Activated T-cell treated with anti-CD3 and anti-CD28 coated beads, Interleukin-2, amount 50 U/mL, for 24 hours (primary cell): ENCODE measurements at regions not wholly inside any gene's neighbourhood (a gene's known extent, or its start where the extent isn't known, plus 50 kb on each side); places are given as distances from the start of the nearest gene placed in this dataset.
"Not testable (repeated sequence)": the region's sequence is repeated elsewhere in the genome, so short reads cannot be mapped to it uniquely, and the experiment has no call there.

Source experiments
- DNase-seq: peaks from one replicate; pipeline ENCODE4 v3.0.0-alpha.2; 2020
- H3K27ac Mint-ChIP-seq: 2 replicates; pipeline ENCODE4 v1.8.0; 2020; ENCODE audit warnings: mild to moderate bottlenecking, mixed read lengths
- H3K27me3 Mint-ChIP-seq: 2 replicates; pipeline ENCODE4 v1.8.0; 2020; ENCODE audit warnings: mixed read lengths
- H3K36me3 Mint-ChIP-seq: 2 replicates; pipeline ENCODE4 v1.8.0; 2020; ENCODE audit warnings: low read depth, mixed read lengths
- H3K4me1 Mint-ChIP-seq: 2 replicates; pipeline ENCODE4 v1.8.0; 2020; ENCODE audit warnings: low read depth, mixed read lengths
- H3K4me3 Mint-ChIP-seq: 2 replicates; pipeline ENCODE4 v1.8.0; 2020; ENCODE audit warnings: mild to moderate bottlenecking, moderate library complexity, mixed read lengths
- H3K9me3 Mint-ChIP-seq: 2 replicates; pipeline ENCODE4 v1.8.0; 2020; ENCODE audit warnings: mixed read lengths

GRCh38 chr5:135153259-135153658 lies 119.2 kb upstream of the PITX1 start:
- H3K27me3 Mint-ChIP-seq = peaks cover 6% of the 10 kb centered on the region
- H3K27ac Mint-ChIP-seq = no peak overlapping the region
- no peak overlapping the region for H3K4me3 Mint-ChIP-seq
- H3K36me3 Mint-ChIP-seq = no peaks in the 10 kb centered on the region
- no peak for DNase-seq
- H3K9me3 Mint-ChIP-seq = peaks cover 8% of the 10 kb centered on the region
- no peaks in the 10 kb centered on the region for H3K4me1 Mint-ChIP-seq

- H3K9me3 Mint-ChIP-seq, H3K27me3 Mint-ChIP-seq, H3K4me1 Mint-ChIP-seq, DNase-seq, H3K36me3 Mint-ChIP-seq, H3K27ac Mint-ChIP-seq, H3K4me3 Mint-ChIP-seq: not testable (repeated sequence)
These were observed 117.6 kb upstream of the PITX1 start for GRCh38 chr5:135151660-135152059.

- H3K27ac Mint-ChIP-seq = no peak overlapping the region
- DNase-seq = no peak
- no peaks in the 10 kb centered on the region for H3K4me1 Mint-ChIP-seq
- no peak overlapping the region for H3K4me3 Mint-ChIP-seq
- H3K9me3 Mint-ChIP-seq = peaks cover 2% of the 10 kb centered on the region
- H3K27me3 Mint-ChIP-seq = peaks cover 8% of the 10 kb centered on the region
- H3K36me3 Mint-ChIP-seq = no peaks in the 10 kb centered on the region
These were observed 117.2 kb upstream of the PITX1 start for GRCh38 chr5:135151256-135151655.

- Mint-ChIP-seq H3K4me1 (no peaks in the 10 kb centered on the region), H3K9me3 (peaks cover 2% of the 10 kb centered on the region), H3K4me3 (no peak overlapping the region), H3K27ac (no peak overlapping the region), H3K36me3 (no peaks in the 10 kb centered on the region), H3K27me3 (peaks cover 8% of the 10 kb centered on the region)
- DNase-seq = no peak
These were observed 116.7 kb upstream of the PITX1 start for GRCh38 chr5:135150767-135151166.

DNA sequence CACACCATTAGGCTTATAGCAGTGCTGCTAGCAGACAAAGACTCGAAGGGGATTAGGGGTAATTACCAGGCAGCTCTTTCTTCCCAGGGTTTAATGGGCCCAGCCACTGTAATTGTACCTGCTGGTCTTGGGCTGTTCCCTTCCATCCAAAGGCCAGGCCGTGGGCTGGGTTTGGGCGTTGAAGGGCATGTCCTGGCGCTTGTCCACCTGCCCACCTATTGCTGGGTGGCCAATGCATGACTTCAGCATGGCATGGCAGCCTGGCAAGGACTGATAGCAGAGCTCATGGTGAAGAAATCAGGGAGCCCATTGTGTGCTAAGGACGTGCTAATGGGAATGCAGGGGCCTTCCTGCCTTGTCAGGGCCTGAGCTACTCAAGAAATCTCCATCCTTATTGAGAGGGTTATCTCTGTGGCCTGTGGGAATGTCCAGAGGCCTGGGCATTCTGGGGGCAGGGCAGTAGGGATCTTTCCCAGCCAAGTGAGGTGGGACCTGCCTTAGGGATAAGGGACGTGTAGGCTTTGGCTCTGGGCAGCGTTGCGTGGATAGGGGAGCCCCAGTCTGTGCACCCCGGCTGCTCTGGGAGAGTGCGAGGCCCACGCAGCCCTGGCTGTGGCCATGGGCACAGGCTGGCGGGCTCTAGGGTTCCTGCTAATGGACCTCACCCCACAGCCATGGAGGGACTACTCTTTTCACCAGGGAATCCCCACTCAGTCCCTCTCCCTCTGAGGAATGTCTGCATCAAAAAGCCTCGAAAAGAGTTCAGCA lies 116.1 kb upstream of the PITX1 start:
- Mint-ChIP-seq H3K4me1 (no peaks in the 10 kb centered on the region), H3K4me3 (no peak overlapping the region), H3K27me3 (peaks cover 8% of the 10 kb centered on the region), H3K9me3 (peaks cover 2% of the 10 kb centered on the region), H3K27ac (no peak overlapping the region), H3K36me3 (no peaks in the 10 kb centered on the region)
- no peak for DNase-seq

GRCh38 chr5:135149229-135149955 lies 115.4 kb upstream of the PITX1 start:
- Mint-ChIP-seq H3K4me1 (no peaks in the 10 kb centered on the region), H3K27ac (no peak overlapping the region), H3K36me3 (no peaks in the 10 kb centered on the region), H3K4me3 (no peak overlapping the region), H3K27me3 (peaks cover 8% of the 10 kb centered on the region), H3K9me3 (peaks cover 2% of the 10 kb centered on the region)
- DNase-seq = no peak

DNA sequence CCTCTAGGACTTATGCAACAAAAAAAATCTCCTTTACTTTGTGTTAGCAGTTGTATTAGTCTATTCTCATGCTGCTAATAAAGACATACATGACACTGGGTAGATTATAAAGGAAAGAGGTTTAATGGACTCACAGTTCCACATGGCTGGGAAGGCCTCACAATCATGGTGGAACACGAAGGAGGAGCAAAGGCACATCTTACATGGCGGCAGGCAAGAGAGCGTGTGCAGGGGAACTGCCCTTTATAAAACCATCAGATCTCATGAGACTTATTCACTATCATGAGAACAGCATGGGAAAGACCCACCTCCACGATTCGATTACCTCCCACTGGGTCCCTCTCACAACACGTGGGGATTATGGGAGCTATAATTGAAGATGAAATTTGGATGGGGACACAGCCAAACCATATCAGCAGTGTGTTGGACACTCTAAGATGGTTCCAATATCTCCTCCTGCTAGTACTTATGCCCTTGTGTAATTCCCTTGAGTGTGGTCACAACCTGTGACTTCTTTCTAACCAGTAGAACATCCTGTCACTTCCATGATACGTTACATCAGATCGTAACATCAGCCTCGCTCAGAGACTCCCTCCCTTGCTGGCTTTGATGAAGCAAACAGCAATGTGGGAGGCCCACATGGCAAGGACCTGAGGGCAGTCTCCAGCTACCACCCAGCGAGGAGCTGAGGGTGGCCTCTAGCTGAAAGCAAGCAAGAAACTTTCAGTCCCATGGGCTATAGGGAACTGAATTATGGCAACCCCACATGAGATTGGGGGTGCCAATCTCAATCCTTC lies 113.5 kb upstream of the PITX1 start:
- Mint-ChIP-seq H3K36me3 (no peaks in the 10 kb centered on the region), H3K4me1 (no peaks in the 10 kb centered on the region), H3K27me3 (peaks cover 5% of the 10 kb centered on the region), H3K27ac (no peak overlapping the region), H3K4me3 (no peak overlapping the region), H3K9me3 (peaks cover 2% of the 10 kb centered on the region)
- DNase-seq = no peak

DNA sequence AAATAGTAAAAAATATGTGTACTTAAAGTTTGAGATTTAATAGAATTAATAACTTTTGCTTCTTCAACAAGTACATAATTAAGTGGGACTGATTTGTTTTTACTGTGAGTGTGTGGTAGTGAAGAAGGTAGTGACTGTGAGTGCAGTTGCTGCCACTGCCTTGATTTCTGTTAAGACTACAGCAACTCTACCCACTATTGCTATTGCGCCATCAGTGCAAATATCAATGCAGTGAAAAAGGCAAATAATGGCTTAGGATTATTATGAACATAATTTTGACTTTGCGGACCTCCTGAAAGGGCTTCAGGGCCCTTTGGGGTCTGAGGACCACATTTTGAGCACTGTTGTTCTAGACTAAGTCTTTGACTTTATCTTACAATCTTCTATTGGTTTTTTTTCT lies 112.0 kb upstream of the PITX1 start:
- no peak overlapping the region for H3K4me3 Mint-ChIP-seq
- no peaks in the 10 kb centered on the region for H3K4me1 Mint-ChIP-seq
- no peak for DNase-seq
- H3K27me3 Mint-ChIP-seq = peaks cover 5% of the 10 kb centered on the region
- peaks cover 2% of the 10 kb centered on the region for H3K9me3 Mint-ChIP-seq
- no peak overlapping the region for H3K27ac Mint-ChIP-seq
- no peaks in the 10 kb centered on the region for H3K36me3 Mint-ChIP-seq

DNA sequence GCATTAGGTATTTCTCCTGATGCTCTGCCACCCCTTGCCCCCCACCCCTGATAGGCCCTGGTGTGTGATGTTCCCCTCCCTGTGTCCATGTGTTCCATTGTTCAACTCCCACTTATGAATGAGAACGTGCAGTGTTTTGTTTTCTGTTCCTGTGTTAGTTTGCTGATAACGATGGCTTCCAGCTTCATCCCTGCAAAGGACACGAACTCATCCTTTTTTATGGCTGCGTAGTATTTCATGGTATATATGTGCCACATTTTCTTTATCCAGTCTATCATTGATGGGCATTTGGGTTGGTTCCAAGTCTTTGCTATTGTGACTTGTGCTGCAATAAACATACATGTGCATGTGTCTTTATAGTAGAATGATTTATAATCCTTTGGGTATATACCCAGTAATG lies 109.7 kb upstream of the PITX1 start:
- not testable (repeated sequence) for DNase-seq, H3K4me1 Mint-ChIP-seq, H3K4me3 Mint-ChIP-seq, H3K27ac Mint-ChIP-seq, H3K27me3 Mint-ChIP-seq, H3K9me3 Mint-ChIP-seq, H3K36me3 Mint-ChIP-seq

GRCh38 chr5:135141303-135142268 lies 107.6 kb upstream of the PITX1 start:
- no peak overlapping the region for H3K4me3 Mint-ChIP-seq
- no peaks in the 10 kb centered on the region for H3K9me3 Mint-ChIP-seq
- H3K36me3 Mint-ChIP-seq = no peaks in the 10 kb centered on the region
- no peaks in the 10 kb centered on the region for H3K27me3 Mint-ChIP-seq
- no peaks in the 10 kb centered on the region for H3K4me1 Mint-ChIP-seq
- H3K27ac Mint-ChIP-seq = no peak overlapping the region
- no peak for DNase-seq

- Mint-ChIP-seq H3K27me3 (peaks cover under 1% of the 10 kb centered on the region), H3K4me3 (no peak overlapping the region), H3K9me3 (no peaks in the 10 kb centered on the region), H3K27ac (no peak overlapping the region), H3K36me3 (no peaks in the 10 kb centered on the region), H3K4me1 (no peaks in the 10 kb centered on the region)
- no peak for DNase-seq
These were observed 106.6 kb upstream of the PITX1 start for GRCh38 chr5:135140446-135141204.

GRCh38 chr5:135139381-135140134 lies 105.5 kb upstream of the PITX1 start:
- no peak overlapping the region for H3K4me3 Mint-ChIP-seq
- DNase-seq = no peak
- no peak overlapping the region for H3K27ac Mint-ChIP-seq
- H3K4me1 Mint-ChIP-seq = no peaks in the 10 kb centered on the region
- no peaks in the 10 kb centered on the region for H3K9me3 Mint-ChIP-seq
- peaks cover 5% of the 10 kb centered on the region for H3K27me3 Mint-ChIP-seq
- H3K36me3 Mint-ChIP-seq = no peaks in the 10 kb centered on the region
